Panc1 (cell line): ENCODE measurements at regions not wholly inside any gene's neighbourhood (a gene's known extent, or its start where the extent isn't known, plus 50 kb on each side); places are given as distances from the start of the nearest gene placed in this dataset.

ENCODE experiments used
- ATAC-seq: fragments of 200-7000 bp; cut with Tn5 transposase; 2 replicates; pipeline ENCODE4 v1.9.1; 2020; ENCODE audit warnings: mild to moderate bottlenecking, moderate library complexity
- BruUV-seq: library from RNA; stranded (reverse); fragments of 400-500 nt; replicated peaks from 2 replicates; lab custom pipeline; 2021; lab: Mats Ljungman, UMichigan
- CTCF ChIA-PET: fragments of 300-600 bp; sonication (Branson Sonifier 250); formaldehyde crosslinking; loops from one replicate; lab custom pipeline; 2022; ENCODE audit warnings: antibody characterized with exemption; lab: Charles Lee
- POLR2A ChIA-PET: fragments of 300-600 bp; sonication (Branson Sonifier 250); formaldehyde crosslinking; loops from one replicate; lab custom pipeline; 2022; ENCODE audit warnings: antibody characterized with exemption; lab: Charles Lee
- DNase-seq: peaks from one replicate; pipeline ENCODE4 v3.0.0-alpha.2; 2010; ENCODE audit warnings: low read depth, low spot score
- H3K27ac ChIP-seq: 2 replicates; pipeline ENCODE4 v1.5.1; 2011; ENCODE audit warnings: mild to moderate bottlenecking, low read length, inconsistent platforms
- H3K27me3 ChIP-seq: fragments of 200-500 bp; sonication (Bioruptor generic); 2 replicates; pipeline ENCODE4 v1.6.0; 2014; ENCODE audit warnings: low read length, inconsistent platforms; ENCODE audit not compliant: control insufficient read depth, insufficient read depth
- H3K36me3 ChIP-seq: fragments of 200-500 bp; sonication (Bioruptor generic); 2 replicates; pipeline ENCODE4 v1.5.1; 2014; ENCODE audit warnings: inconsistent platforms, mild to moderate bottlenecking, low read length, moderate library complexity; ENCODE audit not compliant: control insufficient read depth, insufficient read depth
- H3K4me1 ChIP-seq: 2 replicates; pipeline ENCODE4 v1.5.1; 2011; ENCODE audit warnings: inconsistent platforms, mild to moderate bottlenecking, low read length, moderate library complexity; ENCODE audit not compliant: control insufficient read depth, insufficient read depth
- H3K4me3 ChIP-seq, 2 experiments: 2 replicates each; pipeline ENCODE4 v1.5.1; 2011 to 2012; ENCODE audit warnings: low read depth in 2 of 2, low read length in 2 of 2, mild to moderate bottlenecking in 2 of 2, inconsistent platforms in 1 of 2, moderate library complexity in 1 of 2
- H3K9me3 ChIP-seq: fragments of 200-500 bp; sonication (Bioruptor generic); 2 replicates; pipeline ENCODE4 v1.5.1; 2014; ENCODE audit warnings: low read depth, mild to moderate bottlenecking, inconsistent platforms, low read length, moderate library complexity; ENCODE audit not compliant: control insufficient read depth, insufficient read depth
- CTCF ChIP-seq: fragments of 450-650 bp; IDR thresholded peaks from 2 replicates; pipeline ENCODE4 v1.5.1; 2017; ENCODE audit warnings: mild to moderate bottlenecking
- POLR2AphosphoS5 ChIP-seq: IDR thresholded peaks from 2 replicates; pipeline ENCODE4 v1.6.1; 2012; ENCODE audit warnings: mild to moderate bottlenecking, low read depth, low read length, moderate library complexity
- REST ChIP-seq, 2 experiments: IDR thresholded peaks; 2 replicates each; pipeline ENCODE4 v1.6.1; 2011 to 2012; ENCODE audit warnings: low read depth in 2 of 2, control low read depth in 1 of 2, low read length in 1 of 2, mild to moderate bottlenecking in 1 of 2, moderate library complexity in 1 of 2; ENCODE audit not compliant: insufficient read depth in 1 of 2
- SIN3A ChIP-seq: IDR thresholded peaks from 2 replicates; pipeline ENCODE4 v1.6.1; 2012; ENCODE audit warnings: low read depth, mild to moderate bottlenecking, low read length, moderate library complexity, borderline replicate concordance; ENCODE audit not compliant: insufficient read depth
- TCF7L2 ChIP-seq: IDR thresholded peaks from 2 replicates; pipeline ENCODE4 v1.6.1; 2011; ENCODE audit warnings: mild to moderate bottlenecking, low read depth, low read length, inconsistent platforms
- in situ Hi-C: cut with HindIII; loops from 2 replicates; pipeline ENCODE4 v1.10.0; 2016; ENCODE audit warnings: low sequenced_read_pairs, low pct_unique_long_range_greater_than_20kb
- intact Hi-C: fragments of 100-400 bp; cut with micrococcal nuclease; formaldehyde crosslinking; loops from one replicate; pipeline ENCODE4 v1.10.0; 2022; ENCODE audit not compliant: unreplicated experiment

DNA sequence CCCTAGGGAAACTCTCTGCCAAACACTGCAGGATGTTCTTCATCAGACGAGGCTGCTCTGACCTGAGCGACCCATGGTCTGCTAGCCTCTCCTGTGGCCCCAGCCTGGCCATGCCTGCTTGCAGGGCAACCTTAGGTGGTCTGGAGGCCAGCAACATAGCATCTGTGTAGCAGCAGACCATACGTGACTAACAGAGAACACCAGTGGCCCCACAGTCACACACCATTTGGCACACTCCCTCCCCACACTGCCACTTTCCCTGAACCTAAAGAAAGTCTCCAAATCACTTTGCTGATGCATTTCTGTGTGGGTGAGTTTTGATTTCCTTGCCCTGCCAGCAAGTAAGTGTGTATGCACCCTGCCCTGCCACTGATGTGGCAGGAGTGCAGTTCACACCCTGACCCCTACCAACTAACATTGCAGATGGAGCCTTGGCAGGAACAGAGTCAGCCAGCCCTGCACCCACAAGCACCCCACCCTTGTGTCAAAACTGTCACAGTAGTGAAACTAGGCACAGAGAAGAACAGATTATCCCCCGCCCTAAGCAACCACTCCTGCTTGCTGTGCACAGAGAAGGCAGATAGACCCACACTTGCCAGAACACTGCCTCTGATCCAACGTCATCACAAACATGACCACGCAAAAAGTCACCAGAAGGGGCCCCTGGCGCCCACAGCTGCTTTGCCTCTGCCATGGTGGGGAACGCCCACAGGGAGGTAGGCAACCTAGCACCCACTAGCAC, 249.1 kb downstream of the SPIN4 start:
- no peak for DNase-seq
- Histone ChIP-seq H3K27ac (no peak overlapping the region), H3K4me1 (no peaks in the 10 kb centered on the region), H3K4me3 (no peak overlapping the region), H3K36me3 (no peaks in the 10 kb centered on the region), H3K9me3 (no peaks in the 10 kb centered on the region), H3K27me3 (no peaks in the 10 kb centered on the region)
- CTCF ChIA-PET, result no interaction called here
- in situ Hi-C loops, result no loop called here
- POLR2A ChIA-PET, result no interaction called here
- ATAC-seq, result no peak
- BruUV-seq, result no TSS peak
- no peak for TF ChIP-seq TCF7L2
- no peak for TF ChIP-seq SIN3A
- no peak for TF ChIP-seq CTCF
- TF ChIP-seq REST (IDR thresholded peaks at IDR 0.05; ENCODE audit: insufficient read depth in 1 of 2, low read depth in 2 of 2, low read length in 1 of 2), result no peak
- no peak for TF ChIP-seq POLR2AphosphoS5
- intact Hi-C loops, result no loop called here

GRCh38 chrX:63058204-63058603, 292.9 kb downstream of the SPIN4 start:
- no peaks in the 10 kb centered on the region for H3K9me3 ChIP-seq
- H3K27ac ChIP-seq, result no peak overlapping the region
- no peaks in the 10 kb centered on the region for H3K36me3 ChIP-seq
- in situ Hi-C loops, result no loop called here
- POLR2A ChIA-PET, result no interaction called here
- no peaks in the 10 kb centered on the region for H3K4me1 ChIP-seq
- H3K27me3 ChIP-seq, result no peaks in the 10 kb centered on the region
- DNase-seq, result no peak
- TF ChIP-seq SIN3A, result no peak
- no peak for TF ChIP-seq TCF7L2
- no peak for TF ChIP-seq POLR2AphosphoS5
- TF ChIP-seq REST (IDR thresholded peaks at IDR 0.05; ENCODE audit: insufficient read depth in 1 of 2, low read depth in 2 of 2, low read length in 1 of 2), result no peak
- TF ChIP-seq CTCF, result no peak
- BruUV-seq, result no TSS peak
- intact Hi-C loops, result no loop called here
- CTCF ChIA-PET, result no interaction called here
- H3K4me3 ChIP-seq, result no peak overlapping the region
- no peak for ATAC-seq
